ENCODE measurements at regions not wholly inside any gene's neighbourhood (a gene's known extent, or its start where the extent isn't known, plus 50 kb on each side); places are given as distances from the start of the nearest gene placed in this dataset.

DNA sequence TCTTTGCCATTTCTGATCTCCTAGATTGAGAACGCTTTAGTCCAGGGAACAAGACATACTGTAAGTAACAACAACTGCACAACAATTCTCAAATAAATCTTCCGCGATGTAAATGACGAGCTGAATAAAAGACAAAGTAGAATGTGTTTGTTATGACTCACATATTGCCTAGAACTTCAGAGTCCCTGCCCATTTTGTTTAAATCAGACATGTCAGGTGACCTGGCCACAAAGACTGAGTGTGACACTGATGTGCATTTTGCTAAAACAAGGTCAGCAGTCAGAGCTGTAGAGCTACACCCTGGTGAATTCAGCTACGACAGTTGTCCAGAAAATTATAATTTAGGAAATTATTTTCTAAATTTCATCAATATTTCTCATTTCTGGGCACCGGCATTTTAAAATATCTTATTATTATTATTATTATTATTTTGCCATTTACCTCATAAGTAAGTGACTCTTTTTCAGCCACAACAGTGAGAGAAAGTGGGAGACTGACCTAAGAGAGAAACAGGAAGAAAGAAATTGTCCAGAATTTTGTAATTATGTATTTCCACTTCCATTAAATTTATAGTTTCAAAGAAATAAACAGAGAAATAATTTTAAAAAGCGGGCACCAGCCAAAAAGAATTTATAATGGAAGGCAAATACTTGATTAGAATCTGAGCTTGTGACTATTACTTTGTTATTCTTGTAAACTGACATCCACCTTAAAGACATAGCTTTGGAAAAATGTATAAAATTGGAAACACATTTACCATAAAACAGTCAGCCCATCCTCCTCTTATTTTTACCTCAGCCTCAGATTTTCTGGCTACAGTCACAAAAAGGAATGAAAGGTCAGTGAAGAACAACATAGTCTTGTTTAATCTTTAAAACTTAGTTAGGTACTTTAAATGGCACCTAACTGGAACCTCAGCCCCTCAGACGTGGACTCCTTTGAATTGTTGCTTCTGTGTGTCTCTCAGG is 157.0 kb upstream of the CITED2 start (continued):
- TF ChIP-seq, protein P1, sequence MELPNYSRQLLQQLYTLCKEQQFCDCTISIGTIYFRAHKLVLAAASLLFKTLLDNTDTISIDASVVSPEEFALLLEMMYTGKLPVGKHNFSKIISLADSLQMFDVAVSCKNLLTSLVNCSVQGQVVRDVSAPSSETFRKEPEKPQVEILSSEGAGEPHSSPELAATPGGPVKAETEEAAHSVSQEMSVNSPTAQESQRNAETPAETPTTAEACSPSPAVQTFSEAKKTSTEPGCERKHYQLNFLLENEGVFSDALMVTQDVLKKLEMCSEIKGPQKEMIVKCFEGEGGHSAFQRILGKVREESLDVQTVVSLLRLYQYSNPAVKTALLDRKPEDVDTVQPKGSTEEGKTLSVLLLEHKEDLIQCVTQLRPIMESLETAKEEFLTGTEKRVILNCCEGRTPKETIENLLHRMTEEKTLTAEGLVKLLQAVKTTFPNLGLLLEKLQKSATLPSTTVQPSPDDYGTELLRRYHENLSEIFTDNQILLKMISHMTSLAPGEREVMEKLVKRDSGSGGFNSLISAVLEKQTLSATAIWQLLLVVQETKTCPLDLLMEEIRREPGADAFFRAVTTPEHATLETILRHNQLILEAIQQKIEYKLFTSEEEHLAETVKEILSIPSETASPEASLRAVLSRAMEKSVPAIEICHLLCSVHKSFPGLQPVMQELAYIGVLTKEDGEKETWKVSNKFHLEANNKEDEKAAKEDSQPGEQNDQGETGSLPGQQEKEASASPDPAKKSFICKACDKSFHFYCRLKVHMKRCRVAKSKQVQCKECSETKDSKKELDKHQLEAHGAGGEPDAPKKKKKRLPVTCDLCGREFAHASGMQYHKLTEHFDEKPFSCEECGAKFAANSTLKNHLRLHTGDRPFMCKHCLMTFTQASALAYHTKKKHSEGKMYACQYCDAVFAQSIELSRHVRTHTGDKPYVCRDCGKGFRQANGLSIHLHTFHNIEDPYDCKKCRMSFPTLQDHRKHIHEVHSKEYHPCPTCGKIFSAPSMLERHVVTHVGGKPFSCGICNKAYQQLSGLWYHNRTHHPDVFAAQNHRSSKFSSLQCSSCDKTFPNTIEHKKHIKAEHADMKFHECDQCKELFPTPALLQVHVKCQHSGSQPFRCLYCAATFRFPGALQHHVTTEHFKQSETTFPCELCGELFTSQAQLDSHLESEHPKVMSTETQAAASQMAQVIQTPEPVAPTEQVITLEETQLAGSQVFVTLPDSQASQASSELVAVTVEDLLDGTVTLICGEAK (IDR thresholded peaks at IDR 0.05), result no peak
- TF ChIP-seq, protein P1 (CRISPR knock-in tag; IDR thresholded peaks at IDR 0.05), result no peak
- TF ChIP-seq TEAD2 (tag; IDR thresholded peaks at IDR 0.05) (no peak), FOXO4 (CRISPR knock-in tag; IDR thresholded peaks at IDR 0.05) (no peak), SIX5 (IDR thresholded peaks at IDR 0.05; ENCODE audit: borderline replicate concordance in 1 of 2, insufficient read depth in 1 of 2, low read depth in 1 of 2, low read length in 2 of 2) (no peak), SAFB (IDR thresholded peaks at IDR 0.05; ENCODE audit: borderline replicate concordance, low read depth, low read length) (no peak), KAT8 (IDR thresholded peaks at IDR 0.05; ENCODE audit: low read depth) (no peak), CBX3 (IDR thresholded peaks at IDR 0.05; ENCODE audit: borderline replicate concordance in 1 of 2, low read length in 2 of 2) (0 out of 3 replicates have a peak, but pooled peaks of 1 of the 2 experiments have one; percentile 21), BRF1 (IDR thresholded peaks at IDR 0.05; ENCODE audit: borderline replicate concordance, extremely low read depth, insufficient read length) (no peak), KHSRP (IDR thresholded peaks at IDR 0.05) (no peak), ARHGAP35 (IDR thresholded peaks at IDR 0.05; ENCODE audit: partially characterized antibody) (no peak)
- TF ChIP-seq, protein P2, sequence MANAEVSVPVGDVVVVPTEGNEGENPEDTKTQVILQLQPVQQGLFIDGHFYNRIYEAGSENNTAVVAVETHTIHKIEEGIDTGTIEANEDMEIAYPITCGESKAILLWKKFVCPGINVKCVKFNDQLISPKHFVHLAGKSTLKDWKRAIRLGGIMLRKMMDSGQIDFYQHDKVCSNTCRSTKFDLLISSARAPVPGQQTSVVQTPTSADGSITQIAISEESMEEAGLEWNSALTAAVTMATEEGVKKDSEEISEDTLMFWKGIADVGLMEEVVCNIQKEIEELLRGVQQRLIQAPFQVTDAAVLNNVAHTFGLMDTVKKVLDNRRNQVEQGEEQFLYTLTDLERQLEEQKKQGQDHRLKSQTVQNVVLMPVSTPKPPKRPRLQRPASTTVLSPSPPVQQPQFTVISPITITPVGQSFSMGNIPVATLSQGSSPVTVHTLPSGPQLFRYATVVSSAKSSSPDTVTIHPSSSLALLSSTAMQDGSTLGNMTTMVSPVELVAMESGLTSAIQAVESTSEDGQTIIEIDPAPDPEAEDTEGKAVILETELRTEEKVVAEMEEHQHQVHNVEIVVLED (CRISPR knock-in tag; IDR thresholded peaks at IDR 0.05), result no peak
- TF ChIP-seq, protein P3, sequence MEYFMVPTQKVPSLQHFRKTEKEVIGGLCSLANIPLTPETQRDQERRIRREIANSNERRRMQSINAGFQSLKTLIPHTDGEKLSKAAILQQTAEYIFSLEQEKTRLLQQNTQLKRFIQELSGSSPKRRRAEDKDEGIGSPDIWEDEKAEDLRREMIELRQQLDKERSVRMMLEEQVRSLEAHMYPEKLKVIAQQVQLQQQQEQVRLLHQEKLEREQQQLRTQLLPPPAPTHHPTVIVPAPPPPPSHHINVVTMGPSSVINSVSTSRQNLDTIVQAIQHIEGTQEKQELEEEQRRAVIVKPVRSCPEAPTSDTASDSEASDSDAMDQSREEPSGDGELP (CRISPR knock-in tag; IDR thresholded peaks at IDR 0.05; ENCODE audit: borderline replicate concordance), result no peak

Measured in K562 (cell line).